Activated T-cell treated with anti-CD3 and anti-CD28 coated beads, Interleukin-2, amount 50 U/mL, for 24 hours (primary cell): ENCODE measurements at regions not wholly inside any gene's neighbourhood (a gene's known extent, or its start where the extent isn't known, plus 50 kb on each side); places are given as distances from the start of the nearest gene placed in this dataset.

Experiments
- DNase-seq: peaks from one replicate; pipeline ENCODE4 v3.0.0-alpha.2; 2020
- H3K27ac Mint-ChIP-seq: 2 replicates; pipeline ENCODE4 v1.8.0; 2020; ENCODE audit warnings: mild to moderate bottlenecking, mixed read lengths
- H3K27me3 Mint-ChIP-seq: 2 replicates; pipeline ENCODE4 v1.8.0; 2020; ENCODE audit warnings: mixed read lengths
- H3K36me3 Mint-ChIP-seq: 2 replicates; pipeline ENCODE4 v1.8.0; 2020; ENCODE audit warnings: low read depth, mixed read lengths
- H3K4me1 Mint-ChIP-seq: 2 replicates; pipeline ENCODE4 v1.8.0; 2020; ENCODE audit warnings: low read depth, mixed read lengths
- H3K4me3 Mint-ChIP-seq: 2 replicates; pipeline ENCODE4 v1.8.0; 2020; ENCODE audit warnings: mild to moderate bottlenecking, moderate library complexity, mixed read lengths
- H3K9me3 Mint-ChIP-seq: 2 replicates; pipeline ENCODE4 v1.8.0; 2020; ENCODE audit warnings: mixed read lengths

DNA sequence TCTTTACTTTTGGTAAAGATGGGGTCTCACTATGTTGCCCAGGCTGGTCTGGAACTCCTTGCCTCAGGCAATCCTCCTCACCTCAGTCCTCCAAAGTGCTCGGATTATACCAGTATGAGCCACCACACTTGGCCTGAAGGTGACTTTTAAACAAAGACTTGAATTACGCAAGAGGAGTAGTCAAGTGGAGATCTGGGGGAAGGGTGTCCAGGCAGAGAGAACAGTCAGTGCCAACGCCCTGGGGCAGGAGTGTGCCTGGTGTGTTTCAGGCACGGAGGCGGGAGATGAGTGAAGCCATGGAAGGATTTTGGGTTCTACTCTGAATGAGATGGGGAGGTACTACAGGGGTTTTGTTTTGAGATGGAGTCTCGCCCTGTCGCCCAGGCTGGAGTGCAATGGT, 82.6 kb upstream of the NPTX2 start:
- H3K4me3 Mint-ChIP-seq = no peak overlapping the region
- peaks cover 13% of the 10 kb centered on the region for H3K9me3 Mint-ChIP-seq
- H3K27ac Mint-ChIP-seq = no peak overlapping the region
- no peaks in the 10 kb centered on the region for H3K4me1 Mint-ChIP-seq
- DNase-seq = no peak
- H3K27me3 Mint-ChIP-seq = no peaks in the 10 kb centered on the region
- no peaks in the 10 kb centered on the region for H3K36me3 Mint-ChIP-seq

DNA sequence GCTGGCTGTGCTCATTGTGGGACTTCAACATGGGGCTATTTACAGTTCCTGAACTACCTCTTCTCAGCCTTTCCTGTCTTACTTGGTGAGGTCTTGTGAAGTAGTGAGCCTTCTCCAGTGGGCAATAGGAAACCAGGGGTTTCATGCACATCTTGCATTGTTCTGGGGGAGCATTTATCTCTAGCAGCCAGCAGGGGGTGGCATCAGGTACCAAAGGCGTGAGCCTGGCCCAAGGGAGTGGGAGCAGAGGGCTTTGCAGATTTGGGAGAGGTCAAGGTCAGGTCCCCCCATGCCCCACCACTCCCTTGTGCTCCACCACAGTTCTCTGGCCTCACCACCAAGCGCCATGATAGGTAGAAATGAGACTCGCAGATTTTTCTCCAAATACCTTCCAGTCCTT, 85.4 kb upstream of the NPTX2 start:
- Mint-ChIP-seq H3K4me3 (no peak overlapping the region), H3K36me3 (no peaks in the 10 kb centered on the region), H3K27me3 (peaks cover 8% of the 10 kb centered on the region), H3K9me3 (peaks cover 11% of the 10 kb centered on the region), H3K4me1 (no peaks in the 10 kb centered on the region), H3K27ac (no peak overlapping the region)
- DNase-seq = no peak

DNA sequence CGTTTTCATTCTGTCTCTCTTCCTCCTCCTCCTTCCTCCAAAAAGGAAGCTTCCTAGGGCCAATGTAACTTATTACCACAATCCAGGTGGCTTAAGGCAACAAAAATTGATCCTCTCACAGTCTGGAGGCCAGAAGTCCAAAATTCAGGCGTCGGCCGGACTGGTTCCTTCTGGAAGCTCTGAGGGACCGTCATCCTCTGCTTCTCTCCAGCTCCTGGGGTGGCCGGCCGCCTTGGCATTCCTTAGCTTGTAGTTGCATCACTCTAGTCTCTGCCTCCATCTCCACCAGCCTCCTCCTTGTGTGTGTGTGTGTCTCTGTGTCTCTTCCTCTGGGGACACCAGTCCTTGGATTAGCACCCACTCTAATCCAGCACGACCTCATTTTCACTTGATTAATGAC, 89.0 kb upstream of the NPTX2 start:
- H3K4me3 Mint-ChIP-seq = no peak overlapping the region
- no peak for DNase-seq
- peaks cover 8% of the 10 kb centered on the region for H3K9me3 Mint-ChIP-seq
- H3K4me1 Mint-ChIP-seq = no peaks in the 10 kb centered on the region
- peaks cover 12% of the 10 kb centered on the region for H3K27me3 Mint-ChIP-seq
- H3K36me3 Mint-ChIP-seq = no peaks in the 10 kb centered on the region
- no peak overlapping the region for H3K27ac Mint-ChIP-seq

DNA sequence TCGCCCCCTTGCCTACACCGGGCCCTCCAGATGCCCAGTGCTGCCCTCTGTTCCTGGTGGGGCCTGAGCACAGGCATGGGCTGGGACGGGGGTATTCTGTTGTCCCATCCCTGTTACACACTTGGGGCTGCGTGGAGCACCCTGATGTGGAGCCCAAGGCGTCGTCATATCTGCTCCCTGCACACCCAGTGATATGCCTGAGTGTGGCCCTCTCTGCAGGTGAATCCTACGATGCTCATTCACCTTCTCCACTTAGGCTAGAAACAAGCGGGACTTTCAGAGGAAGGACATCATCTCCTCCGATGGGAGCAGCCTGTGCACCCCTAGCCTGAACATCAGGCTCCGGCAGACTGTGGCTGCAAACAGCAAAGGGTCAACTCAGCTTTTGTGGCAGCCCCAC, 91.0 kb upstream of the NPTX2 start:
- Mint-ChIP-seq H3K4me3 (no peak overlapping the region), H3K36me3 (no peaks in the 10 kb centered on the region)
- DNase-seq = no peak

DNA sequence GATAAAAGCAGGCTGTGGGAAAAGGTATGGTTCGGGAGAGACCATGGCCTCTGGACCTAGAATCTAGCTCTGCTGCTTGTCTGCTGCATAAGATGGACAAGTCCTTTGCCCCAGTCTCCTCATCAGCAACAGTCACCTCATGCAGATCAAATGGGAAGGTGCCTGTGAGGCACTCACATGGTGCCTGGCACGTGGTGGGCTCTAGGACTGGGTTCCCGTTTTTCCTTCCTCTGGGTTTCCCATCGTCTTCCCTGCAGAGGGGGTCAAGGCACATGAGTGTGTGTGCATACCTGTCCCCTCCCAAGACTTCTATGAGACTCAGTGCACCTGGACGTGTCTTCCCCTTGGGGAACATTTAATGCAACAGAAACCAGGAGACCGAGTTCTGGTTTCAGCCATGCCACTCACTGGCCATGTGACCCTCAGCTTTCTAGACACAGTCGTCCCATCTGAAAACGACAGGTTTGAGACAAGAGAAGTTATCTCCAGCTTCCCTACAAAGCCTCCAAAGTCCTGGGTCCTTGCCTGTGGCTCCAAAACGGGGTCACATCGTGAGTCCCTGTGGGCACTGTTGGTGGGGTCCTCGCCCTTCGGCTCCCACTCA, 95.9 kb upstream of the NPTX2 start:
- Mint-ChIP-seq H3K27ac (no peak overlapping the region), H3K36me3 (no peaks in the 10 kb centered on the region), H3K4me1 (no peaks in the 10 kb centered on the region), H3K27me3 (peaks cover 4% of the 10 kb centered on the region), H3K4me3 (no peak overlapping the region), H3K9me3 (no peaks in the 10 kb centered on the region)
- DNase-seq = no peak

More for the DNA sequence above, 91.0 kb upstream of the NPTX2 start:
- H3K4me1 Mint-ChIP-seq = no peaks in the 10 kb centered on the region
- H3K27me3 Mint-ChIP-seq = peaks cover 12% of the 10 kb centered on the region
- peaks cover 1% of the 10 kb centered on the region for H3K9me3 Mint-ChIP-seq
- no peak overlapping the region for H3K27ac Mint-ChIP-seq

DNA sequence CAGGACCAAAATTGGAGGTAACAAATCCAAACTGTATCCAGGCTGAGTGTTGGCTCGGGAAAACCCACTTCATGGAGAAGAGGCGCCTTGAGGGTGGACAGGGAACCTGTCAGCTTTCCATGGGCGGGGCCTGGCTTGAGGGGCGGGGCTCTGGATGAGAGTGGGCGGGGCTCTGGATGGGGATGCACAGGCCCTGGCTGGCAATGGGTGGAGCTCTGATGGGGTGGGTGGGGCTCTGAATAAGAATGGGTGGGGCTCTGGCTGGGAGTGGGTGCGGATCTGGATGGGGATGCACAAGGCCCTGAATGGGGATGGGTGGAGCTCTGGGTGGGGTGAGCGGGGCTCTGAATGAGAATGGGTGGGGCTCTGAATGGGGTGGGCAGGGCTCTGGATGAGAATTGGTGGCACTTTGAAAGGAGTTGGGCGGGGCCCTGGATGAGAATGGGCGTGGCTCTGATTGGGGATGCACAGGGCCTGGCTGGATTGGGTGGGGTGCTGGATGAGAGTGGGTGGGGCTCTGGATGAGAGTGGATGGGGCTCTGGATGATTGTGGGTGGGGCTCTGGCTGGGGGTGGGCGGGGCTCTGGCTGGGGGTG, 96.6 kb upstream of the NPTX2 start:
- H3K27ac Mint-ChIP-seq = no peak overlapping the region

DNA sequence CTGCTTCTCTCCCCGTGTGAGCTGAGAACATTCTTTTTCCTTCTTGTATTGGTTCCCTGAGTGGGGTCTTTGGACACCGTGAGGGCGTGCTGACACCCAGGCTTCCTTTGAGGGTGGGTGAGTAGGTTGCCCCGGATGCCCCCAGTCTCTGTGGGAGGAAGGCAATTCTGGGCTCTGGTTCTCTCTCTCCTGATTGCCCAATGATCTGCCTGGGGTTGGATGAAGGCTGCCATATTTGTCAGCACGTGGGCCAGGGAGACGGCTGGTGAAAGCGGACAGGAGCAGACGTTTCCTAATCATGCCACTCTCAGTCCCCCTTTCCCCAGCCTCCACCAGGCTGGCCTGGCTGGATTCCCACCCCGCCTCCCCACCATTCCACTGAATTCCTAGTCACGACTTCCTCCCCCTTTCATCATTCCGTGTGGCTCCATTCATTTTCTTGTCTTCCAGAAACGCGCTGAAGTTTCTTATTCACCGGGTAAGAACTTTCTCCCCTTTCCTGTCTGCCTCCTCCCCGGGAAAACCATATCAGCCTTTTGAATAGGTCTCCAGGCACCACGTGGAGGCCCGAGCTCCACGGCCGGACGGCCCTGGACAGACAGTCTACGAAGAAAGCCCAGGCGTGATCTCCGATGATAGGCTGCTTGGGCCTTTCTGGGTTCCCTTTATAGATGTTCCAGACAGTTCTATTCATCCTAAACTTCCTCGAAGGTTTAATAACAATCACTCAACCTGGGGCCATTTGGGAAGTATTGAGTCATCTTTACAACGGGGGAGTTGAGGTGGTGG, 98.7 kb upstream of the NPTX2 start:
- no peaks in the 10 kb centered on the region for H3K36me3 Mint-ChIP-seq
- no peak for DNase-seq
- H3K27me3 Mint-ChIP-seq = no peaks in the 10 kb centered on the region
- no peak overlapping the region for H3K27ac Mint-ChIP-seq
- no peaks in the 10 kb centered on the region for H3K9me3 Mint-ChIP-seq
- no peak overlapping the region for H3K4me3 Mint-ChIP-seq
- H3K4me1 Mint-ChIP-seq = no peaks in the 10 kb centered on the region

More for the DNA sequence above, 96.6 kb upstream of the NPTX2 start:
- no peaks in the 10 kb centered on the region for H3K27me3 Mint-ChIP-seq
- DNase-seq = no peak
- H3K4me1 Mint-ChIP-seq = no peaks in the 10 kb centered on the region
- no peaks in the 10 kb centered on the region for H3K36me3 Mint-ChIP-seq
- no peak overlapping the region for H3K4me3 Mint-ChIP-seq
- no peaks in the 10 kb centered on the region for H3K9me3 Mint-ChIP-seq

DNA sequence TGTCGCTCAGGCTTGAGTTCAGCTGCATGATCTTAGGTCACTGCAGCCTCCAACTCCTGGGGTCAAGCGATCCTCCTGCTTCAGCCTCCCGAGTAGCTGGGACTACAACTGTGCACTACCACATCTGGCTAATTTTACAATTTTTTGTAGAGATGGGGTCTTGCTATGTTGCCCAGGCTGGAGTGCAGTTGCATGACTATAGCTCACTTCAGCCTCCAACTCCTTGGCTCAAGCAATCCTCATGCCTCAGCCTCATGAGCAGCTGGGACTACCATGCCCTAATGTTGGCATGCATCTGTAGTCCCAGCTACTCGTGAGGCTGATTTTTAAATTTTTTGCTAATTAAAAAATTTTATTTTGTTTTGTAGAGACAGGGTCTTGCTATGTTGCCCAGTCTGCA, 101.9 kb upstream of the NPTX2 start:
- Mint-ChIP-seq H3K36me3 (no peaks in the 10 kb centered on the region), H3K4me3 (no peak overlapping the region), H3K4me1 (no peaks in the 10 kb centered on the region), H3K27ac (no peak overlapping the region), H3K27me3 (peaks cover 10% of the 10 kb centered on the region), H3K9me3 (no peaks in the 10 kb centered on the region)
- DNase-seq = no peak

DNA sequence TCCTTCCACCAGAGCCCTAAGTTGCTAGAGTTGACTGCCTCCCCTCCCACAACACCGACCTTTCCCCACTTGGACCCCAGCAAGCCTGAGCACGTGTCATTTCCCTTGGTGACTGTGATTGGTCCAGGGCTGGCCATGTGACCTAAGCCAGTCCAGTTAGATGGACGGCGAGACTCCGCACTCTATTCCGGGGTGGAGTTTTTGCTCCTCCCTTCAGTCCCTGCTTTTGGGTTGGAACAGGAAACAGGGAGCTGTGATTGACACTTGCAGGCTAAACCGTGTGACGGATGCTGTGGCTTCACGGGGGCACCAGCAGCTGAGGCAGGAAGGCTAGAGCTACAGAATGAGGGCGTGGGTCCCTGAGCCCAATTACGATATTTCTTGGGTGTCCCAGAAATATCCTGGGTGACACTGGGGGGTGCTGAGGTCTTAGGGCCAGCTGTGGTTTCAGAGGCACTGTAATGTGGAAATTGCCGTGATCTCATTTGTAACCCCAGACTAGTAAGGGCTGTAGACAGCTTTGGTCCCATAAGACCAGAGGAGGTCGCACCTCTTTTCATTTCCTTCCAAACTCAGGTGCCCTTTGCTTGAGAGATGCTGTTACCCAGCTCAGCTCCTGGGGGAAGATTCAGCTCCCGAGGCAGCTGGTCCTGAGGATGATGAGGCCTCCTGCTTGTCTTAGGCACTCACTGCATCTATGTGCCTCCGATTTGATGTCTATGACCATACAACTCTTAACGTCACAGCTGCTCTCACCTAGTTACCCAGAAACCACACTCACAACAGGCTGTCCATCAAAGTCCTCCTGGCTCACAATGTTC, 102.7 kb upstream of the NPTX2 start:
- Mint-ChIP-seq H3K36me3 (no peaks in the 10 kb centered on the region), H3K4me3 (no peak overlapping the region), H3K27ac (no peak overlapping the region), H3K4me1 (no peaks in the 10 kb centered on the region), H3K9me3 (no peaks in the 10 kb centered on the region), H3K27me3 (peaks cover 10% of the 10 kb centered on the region)
- no peak for DNase-seq

DNA sequence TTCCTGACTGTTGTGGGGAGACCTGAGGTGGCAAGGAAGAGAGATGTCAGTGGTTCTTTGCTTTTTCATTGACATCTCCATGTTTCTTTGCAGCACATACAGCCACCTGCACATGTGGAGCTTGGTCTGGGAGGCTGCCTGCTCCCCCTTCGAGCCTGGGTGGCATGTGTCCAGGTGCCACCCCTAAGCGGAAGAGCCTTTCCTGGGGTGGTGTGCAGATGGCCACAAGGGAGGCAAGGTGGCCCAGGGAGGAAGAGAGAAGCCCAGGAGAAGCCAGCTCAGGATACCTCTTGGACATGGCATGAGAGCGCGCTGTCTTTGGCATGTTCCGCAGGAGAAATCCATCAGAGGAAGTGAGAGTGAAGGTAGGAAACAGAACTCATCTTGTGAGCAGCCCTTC, 105.9 kb upstream of the NPTX2 start:
- H3K9me3 Mint-ChIP-seq = no peaks in the 10 kb centered on the region
- peaks cover 10% of the 10 kb centered on the region for H3K27me3 Mint-ChIP-seq
- no peaks in the 10 kb centered on the region for H3K4me1 Mint-ChIP-seq
- H3K27ac Mint-ChIP-seq = no peak overlapping the region
- no peaks in the 10 kb centered on the region for H3K36me3 Mint-ChIP-seq
- no peak overlapping the region for H3K4me3 Mint-ChIP-seq
- DNase-seq = no peak

DNA sequence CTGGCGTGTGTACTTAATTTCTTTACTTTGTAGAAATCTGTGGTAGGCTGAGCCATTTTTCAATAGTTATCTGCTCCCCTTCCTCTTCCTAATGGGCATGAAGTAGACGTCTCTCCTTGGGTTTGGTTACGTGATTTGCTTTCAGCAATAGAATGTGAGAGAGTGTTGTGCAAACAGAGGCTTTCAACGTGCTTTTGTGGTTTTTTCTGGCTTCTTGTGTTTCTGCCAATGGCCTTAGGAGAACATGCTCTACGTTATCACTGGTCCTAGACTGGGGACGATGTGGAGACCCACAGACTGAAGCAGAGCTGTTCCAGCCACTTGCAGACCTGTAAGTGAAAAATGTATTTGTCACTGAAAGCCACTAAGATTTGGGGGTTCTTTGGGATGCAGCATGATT, 107.2 kb upstream of the NPTX2 start:
- Mint-ChIP-seq H3K9me3 (no peaks in the 10 kb centered on the region), H3K36me3 (no peaks in the 10 kb centered on the region), H3K4me1 (no peaks in the 10 kb centered on the region), H3K4me3 (no peak overlapping the region), H3K27ac (no peak overlapping the region), H3K27me3 (peaks cover 10% of the 10 kb centered on the region)
- DNase-seq = no peak

DNA sequence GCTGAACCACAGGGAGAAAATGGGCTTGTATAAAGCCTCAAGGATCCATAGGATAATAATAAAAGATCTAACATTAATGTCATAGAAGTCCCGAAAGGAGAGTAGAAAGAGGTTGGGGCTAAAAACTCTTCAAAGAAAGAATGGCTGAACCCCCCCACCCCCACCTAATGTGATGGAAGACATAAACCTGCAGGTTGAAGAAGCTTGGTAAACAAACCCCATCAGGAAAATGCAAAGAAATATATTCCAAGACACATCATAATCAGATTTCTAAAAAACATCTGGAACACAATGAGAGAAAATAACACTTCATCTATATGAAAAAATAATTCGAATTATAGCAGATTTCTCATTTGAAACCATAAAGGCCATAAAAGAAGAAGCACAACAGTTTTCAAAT, 105.6 kb upstream of the BAIAP2L1 start:
- no peak for DNase-seq
- no peaks in the 10 kb centered on the region for H3K9me3 Mint-ChIP-seq
- H3K27me3 Mint-ChIP-seq = peaks cover 11% of the 10 kb centered on the region
- no peaks in the 10 kb centered on the region for H3K4me1 Mint-ChIP-seq
- H3K36me3 Mint-ChIP-seq = no peaks in the 10 kb centered on the region
- no peak overlapping the region for H3K27ac Mint-ChIP-seq
- H3K4me3 Mint-ChIP-seq = no peak overlapping the region

DNA sequence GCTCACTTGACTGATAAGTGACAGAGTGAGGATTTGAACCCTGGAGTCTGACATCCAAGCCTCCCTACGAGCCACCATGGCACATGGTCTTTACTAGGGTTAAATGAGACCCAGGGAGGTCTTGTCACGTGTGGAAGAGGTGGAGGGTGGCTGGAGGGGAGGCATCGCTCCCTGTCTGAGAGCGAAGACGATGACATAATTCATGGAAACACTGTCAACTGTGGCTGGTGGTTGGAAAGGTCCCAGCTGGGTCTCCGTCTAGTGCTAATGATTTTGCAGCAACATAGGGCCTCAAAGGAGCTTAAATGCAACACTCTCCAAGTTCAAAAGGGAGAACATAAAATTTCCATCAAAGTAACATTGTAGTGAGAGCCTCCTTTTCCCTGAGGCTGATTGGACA, 99.9 kb upstream of the BAIAP2L1 start:
- H3K4me3 Mint-ChIP-seq = no peak overlapping the region
- peaks cover 10% of the 10 kb centered on the region for H3K27me3 Mint-ChIP-seq
- no peak overlapping the region for H3K27ac Mint-ChIP-seq
- peaks cover 10% of the 10 kb centered on the region for H3K9me3 Mint-ChIP-seq
- no peaks in the 10 kb centered on the region for H3K4me1 Mint-ChIP-seq
- no peak for DNase-seq
- no peaks in the 10 kb centered on the region for H3K36me3 Mint-ChIP-seq

DNA sequence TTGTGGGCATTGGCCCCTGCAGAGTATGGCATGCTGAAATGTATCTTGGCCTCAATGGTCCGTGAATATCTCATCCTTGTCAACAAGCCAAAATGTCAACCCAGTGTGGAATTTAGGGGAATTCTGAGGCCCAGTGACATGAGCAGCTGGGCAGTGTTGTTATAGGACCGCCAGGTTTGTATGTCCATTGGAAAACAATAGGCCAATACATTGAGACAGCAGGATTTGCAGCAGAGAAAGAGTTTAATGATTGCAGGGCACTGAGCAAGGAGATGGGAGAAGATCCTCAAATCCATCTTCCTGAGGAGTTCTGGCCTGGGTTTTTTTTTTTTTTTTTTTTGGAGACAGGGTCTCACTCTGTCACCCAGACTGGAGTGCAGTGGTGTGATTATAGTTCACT, 95.7 kb upstream of the BAIAP2L1 start:
- Mint-ChIP-seq H3K27me3 (peaks cover 3% of the 10 kb centered on the region), H3K27ac (no peak overlapping the region), H3K4me3 (no peak overlapping the region), H3K36me3 (no peaks in the 10 kb centered on the region), H3K4me1 (no peaks in the 10 kb centered on the region), H3K9me3 (peaks cover 10% of the 10 kb centered on the region)
- DNase-seq = no peak
